GM12891 (cell line): ENCODE measurements at regions not wholly inside any gene's neighbourhood (a gene's known extent, or its start where the extent isn't known, plus 50 kb on each side); places are given as distances from the start of the nearest gene placed in this dataset.

ENCODE experiments used
- POLR2A ChIP-seq: IDR thresholded peaks from 2 replicates; pipeline ENCODE4 v1.6.1; 2011; ENCODE audit warnings: low read depth, low read length, control low read depth
- TAF1 ChIP-seq: IDR thresholded peaks from 2 replicates; pipeline ENCODE4 v1.6.1; 2011; ENCODE audit warnings: low read depth, low read length, control low read depth

GRCh38 chrY:12271162-12271561 lies 429.9 kb upstream of the USP9Y start:
- TF ChIP-seq POLR2A (no peak), TAF1 (no peak)
